IMR-90 (cell line): ENCODE measurements at regions not wholly inside any gene's neighbourhood (a gene's known extent, or its start where the extent isn't known, plus 50 kb on each side); places are given as distances from the start of the nearest gene placed in this dataset.

Experiments
- ATAC-seq: fragments of 200-7000 bp; cut with Tn5 transposase; 2 replicates; pipeline ENCODE4 v1.9.1; 2020; ENCODE audit warnings: low read depth, mild to moderate bottlenecking, moderate library complexity
- BruUV-seq: library from RNA; stranded (reverse); fragments of 400-500 nt; replicated peaks from 2 replicates; lab custom pipeline; 2021; lab: Mats Ljungman, UMichigan
- CTCF ChIA-PET: fragments of 300-600 bp; formaldehyde crosslinking; extraction: SDS; loops from one replicate; lab custom pipeline; 2021; ENCODE audit warnings: antibody characterized with exemption; lab: Yijun Ruan, JAX
- POLR2A ChIA-PET: fragments of 300-600 bp; sonication (Branson Sonifier 250); formaldehyde crosslinking; loops from one replicate; lab custom pipeline; 2022; ENCODE audit warnings: antibody characterized with exemption; ENCODE audit not compliant: unreplicated experiment; lab: Charles Lee
- DNase-seq: peaks from one replicate; pipeline ENCODE4 v3.0.0; 2013
- H2AFZ ChIP-seq: replicated peaks from 2 replicates; pipeline ENCODE3; 2013; ENCODE audit warnings: low read length, mild to moderate bottlenecking; ENCODE audit not compliant: poor library complexity
- H2AK5ac ChIP-seq: 2 replicates; pipeline ENCODE4 v1.6.1; 2013; ENCODE audit warnings: low read depth, low read length, inconsistent platforms
- H2AK9ac ChIP-seq: replicated peaks from 2 replicates; pipeline ENCODE3; 2013; ENCODE audit warnings: mild to moderate bottlenecking, low read depth, low read length, moderate library complexity; ENCODE audit not compliant: poor library complexity
- H2BK120ac ChIP-seq: 2 replicates; pipeline ENCODE4 v1.6.1; 2013; ENCODE audit warnings: low read depth, low read length, inconsistent platforms
- H2BK15ac ChIP-seq: 3 replicates; pipeline ENCODE4 v1.6.1; 2013; ENCODE audit warnings: low read depth, low read length, inconsistent platforms
- H2BK20ac ChIP-seq: 2 replicates; pipeline ENCODE4 v1.6.1; 2013; ENCODE audit warnings: low read depth, mild to moderate bottlenecking, inconsistent platforms, low read length, moderate library complexity
- H2BK5ac ChIP-seq: 2 replicates; pipeline ENCODE4 v1.6.1; 2013; ENCODE audit warnings: mild to moderate bottlenecking, low read depth, low read length, inconsistent platforms; ENCODE audit not compliant: poor library complexity, severe bottlenecking
- H3K14ac ChIP-seq: replicated peaks from 2 replicates; pipeline ENCODE4 v1.6.1; 2013; ENCODE audit warnings: low read depth, low read length, inconsistent platforms
- H3K18ac ChIP-seq: 2 replicates; pipeline ENCODE4 v1.6.1; 2013; ENCODE audit warnings: low read depth, low read length, control low read depth
- H3K23ac ChIP-seq: 2 replicates; pipeline ENCODE4 v1.6.1; 2013; ENCODE audit warnings: low read depth, low read length, inconsistent platforms
- H3K27ac ChIP-seq: 2 replicates; pipeline ENCODE4 v1.5.1; 2013; ENCODE audit warnings: mild to moderate bottlenecking, control low read depth, low read length; ENCODE audit not compliant: insufficient read depth
- H3K27me3 ChIP-seq: 2 replicates; pipeline ENCODE4 v1.6.1; 2013; ENCODE audit warnings: low read length; ENCODE audit not compliant: control insufficient read depth, insufficient read depth
- H3K36me3 ChIP-seq: 2 replicates; pipeline ENCODE4 v1.6.1; 2013; ENCODE audit warnings: low read length, mixed read lengths; ENCODE audit not compliant: control insufficient read depth, insufficient read depth
- H3K4ac ChIP-seq: 2 replicates; pipeline ENCODE4 v1.6.1; 2013; ENCODE audit warnings: low read depth, low read length, inconsistent platforms
- H3K4me1 ChIP-seq: 2 replicates; pipeline ENCODE4 v1.6.1; 2013; ENCODE audit warnings: low read length, mixed read lengths; ENCODE audit not compliant: control insufficient read depth, insufficient read depth
- H3K4me2 ChIP-seq: 2 replicates; pipeline ENCODE4 v1.6.1; 2013; ENCODE audit warnings: low read depth, mild to moderate bottlenecking, control low read depth, low read length, moderate library complexity
- H3K4me3 ChIP-seq: 2 replicates; pipeline ENCODE4 v1.5.1; 2013; ENCODE audit warnings: low read depth, mild to moderate bottlenecking, control low read depth, low read length, moderate library complexity; ENCODE audit not compliant: insufficient read depth
- H3K56ac ChIP-seq: 2 replicates; pipeline ENCODE4 v1.6.1; 2013; ENCODE audit warnings: low read length, inconsistent platforms; ENCODE audit not compliant: insufficient read depth; ENCODE audit errors: extremely low read depth
- H3K79me1 ChIP-seq, 2 experiments: 2 replicates each; pipeline ENCODE4 v1.6.1; 2013; ENCODE audit warnings: low read length in 2 of 2, inconsistent platforms in 1 of 2, low read depth in 1 of 2
- H3K9ac ChIP-seq: 2 replicates; pipeline ENCODE4 v1.6.1; 2013; ENCODE audit warnings: low read depth, low read length, control low read depth
- H3K9me1 ChIP-seq: 2 replicates; pipeline ENCODE4 v1.6.1; 2013; ENCODE audit warnings: low read length, inconsistent platforms; ENCODE audit not compliant: insufficient read depth
- H3K9me3 ChIP-seq: 2 replicates; pipeline ENCODE4 v1.6.1; 2013; ENCODE audit warnings: low read length; ENCODE audit not compliant: control insufficient read depth, insufficient read depth
- H4K20me1 ChIP-seq: 2 replicates; pipeline ENCODE4 v1.6.1; 2013; ENCODE audit warnings: low read length, inconsistent platforms; ENCODE audit not compliant: insufficient read depth
- H4K5ac ChIP-seq: 2 replicates; pipeline ENCODE4 v1.6.1; 2013; ENCODE audit warnings: mild to moderate bottlenecking, low read depth, low read length, control low read depth
- H4K8ac ChIP-seq, 2 experiments: 2 replicates each; pipeline ENCODE4 v1.6.1; 2013; ENCODE audit warnings: low read depth in 2 of 2, low read length in 2 of 2, control low read depth in 1 of 2, inconsistent platforms in 1 of 2
- H4K91ac ChIP-seq: 2 replicates; pipeline ENCODE4 v1.6.1; 2013; ENCODE audit warnings: low read depth, low read length, inconsistent platforms; ENCODE audit not compliant: insufficient read depth
- CHD1 ChIP-seq: IDR thresholded peaks from 2 replicates; pipeline ENCODE4 v1.6.1; 2012; ENCODE audit warnings: low read depth, low read length, improper control_type of control experiment
- FOS ChIP-seq: fragments of 150-350 bp; IDR thresholded peaks from 2 replicates; pipeline ENCODE4 v1.6.1; 2016; ENCODE audit warnings: low read depth, low read length
- MAFK ChIP-seq: IDR thresholded peaks from 2 replicates; pipeline ENCODE4 v1.6.1; 2012; ENCODE audit warnings: low read depth, low read length, improper control_type of control experiment
- POLR2A ChIP-seq: IDR thresholded peaks from 2 replicates; pipeline ENCODE4 v1.6.1; 2012; ENCODE audit warnings: mild to moderate bottlenecking, low read depth, low read length
- RCOR1 ChIP-seq: IDR thresholded peaks from 2 replicates; pipeline ENCODE4 v1.6.1; 2012; ENCODE audit warnings: mild to moderate bottlenecking, low read length, improper control_type of control experiment; ENCODE audit not compliant: insufficient replicate concordance
- RFX5 ChIP-seq: IDR thresholded peaks from 2 replicates; pipeline ENCODE4 v1.8.0; 2012; ENCODE audit warnings: low read depth, mild to moderate bottlenecking, low read length, moderate library complexity
- SMC3 ChIP-seq: fragments of 150-350 bp; IDR thresholded peaks from 2 replicates; pipeline ENCODE4 v1.6.1; 2016; ENCODE audit warnings: low read depth, mild to moderate bottlenecking, antibody characterized with exemption, low read length, moderate library complexity
- WGBS, 2 experiments: methylation state at CpG; one replicate each; pipeline versions ENCODE4 v1.1.5 to v1.1.7; 2013; ENCODE audit warnings: missing lambda C conversion rate in 2 of 2; ENCODE audit not compliant: insufficient read length in 1 of 2; ENCODE audit errors: extremely low coverage in 2 of 2; 5-methylcytosine and 5-hydroxymethylcytosine counted together
- dilution Hi-C: fragments of 300-500 bp; cut with HindIII; formaldehyde crosslinking; loops from one replicate; pipeline ENCODE4 v1.14.3; 2018; ENCODE audit warnings: low sequenced_read_pairs; ENCODE audit not compliant: unreplicated experiment
- in situ Hi-C: fragments of 300-500 bp; cut with MboI; formaldehyde crosslinking; loops from 3 replicates; pipeline ENCODE4 v1.14.3; 2019; ENCODE audit warnings: low sequenced_read_pairs, inconsistent platforms, mixed read lengths
- intact Hi-C: fragments of 100-400 bp; cut with micrococcal nuclease; formaldehyde crosslinking; loops from 2 replicates; pipeline ENCODE4 v1.10.0; 2022

GRCh38 chr2:36277881-36278523 is 77.6 kb upstream of the CRIM1 start:
- H3K4ac ChIP-seq: no peak overlapping the region
- H3K9me3 ChIP-seq: no peaks in the 10 kb centered on the region
- no peak overlapping the region for H3K18ac ChIP-seq
- H2BK120ac ChIP-seq: no peak overlapping the region
- no peaks in the 10 kb centered on the region for H3K79me1 ChIP-seq
- H3K4me2 ChIP-seq: no peak overlapping the region
- no peak overlapping the region for H2BK5ac ChIP-seq
- H2BK20ac ChIP-seq: no peak overlapping the region
- TF ChIP-seq POLR2A: no peak
- no peak for TF ChIP-seq RCOR1
- TF ChIP-seq RFX5: no peak
- no peak for TF ChIP-seq SMC3
- no peak for TF ChIP-seq MAFK
- TF ChIP-seq CHD1: no peak
- no peak for TF ChIP-seq FOS
- no peak overlapping the region for H2AK5ac ChIP-seq
- 0 out of 2 replicates have a peak, but pooled peaks cover 2% of the 10 kb centered on the region for H3K9me1 ChIP-seq
- no peak overlapping the region for H3K9ac ChIP-seq
- no peak overlapping the region for H2AFZ ChIP-seq
- H3K4me3 ChIP-seq: no peak overlapping the region
- no peak overlapping the region for H4K91ac ChIP-seq
- ATAC-seq (no peak), DNase-seq (peak; percentile 25)
- H3K56ac ChIP-seq: no peak overlapping the region
- WGBS, 2 experiments: no CpG with 5 or more reads among the region's 2 CpGs
- H2BK15ac ChIP-seq: no peak overlapping the region
- no peaks in the 10 kb centered on the region for H4K20me1 ChIP-seq
- no peaks in the 10 kb centered on the region for H3K27me3 ChIP-seq
- H4K5ac ChIP-seq: no peak overlapping the region
- no peaks in the 10 kb centered on the region for H3K4me1 ChIP-seq
- no peak overlapping the region for H4K8ac ChIP-seq
- no TSS peak for BruUV-seq
- ChIA-PET POLR2A (no interaction called here), CTCF (interaction anchor here (1.2 kb wide), 1 partner anchor 9 kb away, joined by 4 read pairs; no protein-coding TSS in a partner anchor)
- in situ Hi-C loops (no loop called here), dilution Hi-C loops (no loop called here), intact Hi-C loops (no loop called here)
- H2AK9ac ChIP-seq: no peak overlapping the region
- no peak overlapping the region for H3K27ac ChIP-seq
- H3K36me3 ChIP-seq: no peaks in the 10 kb centered on the region
- no peak overlapping the region for H3K23ac ChIP-seq
- no peak overlapping the region for H3K14ac ChIP-seq
